ENCODE measurements at regions not wholly inside any gene's neighbourhood (a gene's known extent, or its start where the extent isn't known, plus 50 kb on each side); places are given as distances from the start of the nearest gene placed in this dataset.

- FAIRE-seq, result no peak
Observed at GRCh38 chr4:123974386-123975149, 578.0 kb downstream of the SPRY1 start.

GRCh38 chr4:123976285-123976684 is 579.7 kb downstream of the SPRY1 start:
- H3K4me3 ChIP-seq, result no peak overlapping the region
- DNase-seq (no peak), ATAC-seq (peak in 1 of 4 donors; percentile 30), FAIRE-seq (no peak)
- TF ChIP-seq CTCF (IDR thresholded peaks at IDR 0.05), result no peak
- 41 to 48% methylated on average over 7 of the region's 7 CpGs for WGBS, 2 donors
- intact Hi-C loops (cut with DNase I), result no loop called here
- no peaks in the 10 kb centered on the region for H3K36me3 ChIP-seq
- no peak overlapping the region for H3K27ac ChIP-seq
- H3K27me3 ChIP-seq, result no peaks in the 10 kb centered on the region
- H3K4me1 ChIP-seq, result no peaks in the 10 kb centered on the region
- H3K9me3 ChIP-seq, result no peaks in the 10 kb centered on the region

More at GRCh38 chr4:123974386-123975149, 578.0 kb downstream of the SPRY1 start:
- H3K4me3 ChIP-seq, result no peak overlapping the region
- 78 to 93% methylated on average over 2 of the region's 2 CpGs for WGBS, 2 donors
- intact Hi-C loops (cut with DNase I), result no loop called here
- H3K36me3 ChIP-seq, result no peaks in the 10 kb centered on the region
- no peaks in the 10 kb centered on the region for H3K9me3 ChIP-seq
- no peak overlapping the region for H3K27ac ChIP-seq
- no peaks in the 10 kb centered on the region for H3K4me1 ChIP-seq
- no peak for TF ChIP-seq CTCF (IDR thresholded peaks at IDR 0.05)
- H3K27me3 ChIP-seq, result no peaks in the 10 kb centered on the region
- ATAC-seq, result no peak
- no peak for DNase-seq

- Histone ChIP-seq H3K27ac (no peak overlapping the region), H3K4me3 (no peak overlapping the region), H3K4me1 (no peaks in the 10 kb centered on the region), H3K9me3 (no peaks in the 10 kb centered on the region), H3K36me3 (no peaks in the 10 kb centered on the region), H3K27me3 (no peaks in the 10 kb centered on the region)
- WGBS, 2 donors, result 27 to 33% methylated on average over 2 of the region's 2 CpGs
- intact Hi-C loops (cut with DNase I), result no loop called here
- DNase-seq (no peak), ATAC-seq (no peak), FAIRE-seq (no peak)
- no peak for TF ChIP-seq CTCF (IDR thresholded peaks at IDR 0.05)
Observed at GRCh38 chr4:123976819-123977218, 580.2 kb downstream of the SPRY1 start.

- no peaks in the 10 kb centered on the region for H3K27me3 ChIP-seq
- H3K27ac ChIP-seq, result no peak overlapping the region
- H3K9me3 ChIP-seq, result no peaks in the 10 kb centered on the region
- no peaks in the 10 kb centered on the region for H3K4me1 ChIP-seq
- FAIRE-seq (no peak), ATAC-seq (no peak), DNase-seq (no peak)
- TF ChIP-seq CTCF (IDR thresholded peaks at IDR 0.05), result no peak
- WGBS, 2 donors, result 35 to 39% methylated on average over 3 of the region's 3 CpGs
- no peak overlapping the region for H3K4me3 ChIP-seq
- intact Hi-C loops (cut with DNase I), result no loop called here
- no peaks in the 10 kb centered on the region for H3K36me3 ChIP-seq
Observed at GRCh38 chr4:123977641-123978081, 581.1 kb downstream of the SPRY1 start.

GRCh38 chr4:123978637-123979036 is 582.0 kb downstream of the SPRY1 start:
- no peak for DNase-seq
- 41 to 75% methylated on average over 1 of the region's 1 CpG for WGBS, 2 donors
- Histone ChIP-seq H3K4me3 (no peak overlapping the region), H3K36me3 (no peaks in the 10 kb centered on the region), H3K27ac (no peak overlapping the region), H3K27me3 (no peaks in the 10 kb centered on the region), H3K9me3 (no peaks in the 10 kb centered on the region), H3K4me1 (no peaks in the 10 kb centered on the region)
- intact Hi-C loops (cut with DNase I), result no loop called here
- ATAC-seq, result no peak
- TF ChIP-seq CTCF (IDR thresholded peaks at IDR 0.05), result no peak
- no peak for FAIRE-seq

Measured in pancreas (tissue), 10 donors.